AG04449 (cell line): ENCODE measurements at regions not wholly inside any gene's neighbourhood (a gene's known extent, or its start where the extent isn't known, plus 50 kb on each side); places are given as distances from the start of the nearest gene placed in this dataset.

Experiments
- CTCF ChIA-PET: fragments of 350-600 bp; formaldehyde crosslinking; extraction: SDS; loops from one replicate; lab custom pipeline; 2021; ENCODE audit warnings: antibody characterized with exemption; lab: Yijun Ruan, JAX
- POLR2A ChIA-PET: fragments of 400-600, 350-600 bp; formaldehyde crosslinking; extraction: SDS; loops from one replicate; lab custom pipeline; 2020; ENCODE audit warnings: antibody characterized with exemption, inconsistent platforms; lab: Yijun Ruan, JAX
- DNase-seq: peaks from one replicate; pipeline ENCODE4 v3.0.0-alpha.2; 2010; ENCODE audit warnings: low read depth, low spot score
- H3K4me3 ChIP-seq: 2 replicates; pipeline ENCODE4 v1.5.1; 2011; ENCODE audit warnings: low read depth, mild to moderate bottlenecking, control low read depth, low read length
- CTCF ChIP-seq: IDR thresholded peaks from one replicate; pipeline ENCODE4 v1.5.1; 2011; ENCODE audit warnings: mild to moderate bottlenecking, moderate library complexity, low read length, control low read depth, inconsistent platforms; ENCODE audit not compliant: insufficient read depth; ENCODE audit errors: missing control alignments

DNA sequence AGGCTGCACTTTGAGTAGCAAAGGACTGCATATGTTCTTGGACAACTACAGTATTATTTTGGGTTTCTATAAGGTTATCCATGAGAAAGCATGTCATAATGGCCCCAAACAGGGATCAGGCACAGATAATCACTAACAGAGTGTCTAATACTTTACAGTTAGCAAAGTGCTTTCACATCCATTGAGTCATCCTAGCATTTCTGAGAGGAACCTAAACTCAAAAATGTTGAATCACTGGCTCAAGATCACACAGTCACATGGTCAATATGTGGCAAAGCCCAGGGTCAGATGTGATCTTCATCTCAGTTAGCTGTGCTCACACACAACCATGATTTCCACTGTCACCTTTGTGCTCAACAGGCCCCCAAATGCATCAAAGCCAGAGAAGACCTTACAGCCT lies 156.1 kb upstream of the VRK2 start:
- POLR2A ChIA-PET, result no interaction called here
- H3K4me3 ChIP-seq, result no peak overlapping the region
- CTCF ChIA-PET, result interaction anchor here (1.0 kb wide), 1 partner anchor 15 kb away, joined by 4 read pairs; no protein-coding TSS in a partner anchor
- peak; percentile 38 for DNase-seq
- TF ChIP-seq CTCF, result no peak

DNA sequence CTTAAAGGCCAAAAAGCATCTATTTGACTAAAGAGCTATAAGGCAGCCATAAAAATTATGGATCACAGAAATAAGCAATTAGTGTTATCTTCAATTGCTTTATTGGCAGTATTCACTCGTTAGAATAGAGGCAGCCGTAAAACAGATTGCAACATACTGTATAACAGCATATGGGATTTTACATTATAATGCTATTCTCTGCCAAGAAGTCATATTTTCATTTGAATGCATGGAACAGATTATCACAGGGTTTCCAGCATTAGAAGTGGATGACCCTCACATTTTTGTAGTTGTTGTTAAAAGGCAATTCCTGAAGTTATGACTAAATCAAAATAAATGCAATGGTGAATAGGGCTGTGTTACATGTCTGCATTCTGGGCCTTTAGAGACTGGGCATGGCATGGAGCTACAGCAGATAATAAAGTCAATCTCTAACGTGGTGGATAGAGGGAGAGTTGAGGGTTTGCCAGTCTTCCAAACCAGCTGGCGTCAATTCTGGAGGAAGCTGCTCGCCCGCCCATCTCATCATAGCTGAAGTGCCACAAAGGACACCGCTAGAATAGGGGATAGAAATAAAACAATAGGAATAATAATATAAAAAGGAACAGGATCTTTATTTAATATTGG lies 155.4 kb upstream of the VRK2 start:
- DNase-seq, result peak; percentile 41
- CTCF ChIA-PET, result interaction anchor here (1.0 kb wide), 1 partner anchor 15 kb away, joined by 4 read pairs; no protein-coding TSS in a partner anchor

GRCh38 chr2:57892920-57893319 lies 153.7 kb upstream of the VRK2 start:
- CTCF ChIA-PET, result interaction anchor here (1.0 to 2.1 kb wide), 2 partner anchors 11 to 13 kb away, joined by 4 to 8 read pairs; no protein-coding TSS in a partner anchor
- POLR2A ChIA-PET, result no interaction called here
- no peak for TF ChIP-seq CTCF
- no peak for DNase-seq
- no peak overlapping the region for H3K4me3 ChIP-seq

More for the DNA sequence above, 155.4 kb upstream of the VRK2 start:
- POLR2A ChIA-PET, result no interaction called here
- no peak overlapping the region for H3K4me3 ChIP-seq
- TF ChIP-seq CTCF, result no peak

DNA sequence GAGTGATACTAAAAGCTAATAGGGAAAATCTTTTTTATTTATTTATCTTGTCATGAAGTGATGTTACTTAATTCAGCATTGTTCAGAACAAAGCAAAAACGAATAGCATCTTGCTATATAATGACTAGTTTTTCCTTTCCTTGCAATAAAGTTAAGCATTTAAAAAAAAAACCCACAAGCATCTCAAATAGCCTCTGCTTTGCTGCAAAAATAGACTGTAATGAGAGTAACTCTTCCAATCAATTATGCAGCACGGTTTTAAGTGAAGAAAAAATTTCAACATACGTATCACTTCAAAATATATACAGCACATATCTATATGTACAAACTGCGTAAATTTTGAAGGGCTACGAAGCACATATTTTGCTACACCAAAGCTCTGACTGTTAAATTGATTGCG lies 153.3 kb upstream of the VRK2 start:
- CTCF ChIA-PET, result interaction anchor here (1.0 to 2.1 kb wide), 2 partner anchors 10 to 13 kb away, joined by 4 to 8 read pairs; no protein-coding TSS in a partner anchor
- DNase-seq, result no peak
- POLR2A ChIA-PET, result no interaction called here
- no peak overlapping the region for H3K4me3 ChIP-seq
- TF ChIP-seq CTCF, result no peak

DNA sequence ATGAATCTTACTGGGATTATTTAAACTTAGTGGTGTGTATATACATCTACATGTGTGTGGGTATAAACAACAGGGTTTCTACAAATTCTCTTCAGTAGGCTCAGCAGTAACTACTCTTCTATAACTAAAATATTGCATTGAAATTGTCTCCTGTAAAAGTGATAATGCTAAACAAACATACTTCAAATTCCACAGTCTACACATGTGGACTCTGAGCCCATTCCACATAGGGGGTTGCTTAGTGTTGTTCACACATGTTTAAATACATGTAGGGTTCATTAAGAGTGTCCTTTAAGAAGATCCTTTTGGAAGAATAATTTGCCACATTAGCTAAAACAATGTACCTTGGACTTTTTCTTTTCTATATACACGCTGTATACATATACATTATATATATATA lies 152.8 kb upstream of the VRK2 start:
- ChIA-PET POLR2A (no interaction called here), CTCF (interaction anchor here (1.0 to 2.1 kb wide), 2 partner anchors 10 to 12 kb away, joined by 4 to 8 read pairs; no protein-coding TSS in a partner anchor)
- no peak for TF ChIP-seq CTCF
- no peak overlapping the region for H3K4me3 ChIP-seq
- no peak for DNase-seq

DNA sequence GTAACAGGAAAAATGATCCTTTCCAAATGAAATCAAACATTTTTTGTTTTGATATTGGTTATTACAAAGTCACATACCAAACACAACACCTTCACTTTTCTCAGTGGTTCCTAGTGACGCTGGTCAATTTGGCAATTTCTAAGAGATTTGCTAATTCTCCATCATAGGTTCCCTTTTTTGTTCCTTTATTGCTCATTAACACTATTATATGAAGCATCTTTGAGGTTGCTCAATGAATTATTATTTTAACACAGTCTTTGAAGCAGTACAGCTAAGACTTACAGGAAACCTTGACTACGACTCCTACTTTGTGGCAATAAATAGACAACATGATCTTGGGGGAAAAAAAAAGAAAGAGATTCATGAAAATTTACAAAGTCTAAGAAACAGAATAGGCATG lies 152.2 kb upstream of the VRK2 start:
- no peak for DNase-seq
- no peak overlapping the region for H3K4me3 ChIP-seq
- ChIA-PET CTCF (no interaction called here), POLR2A (no interaction called here)
- no peak for TF ChIP-seq CTCF
